Left ventricle myocardium superior (tissue), 1 donor: ENCODE measurements at regions not wholly inside any gene's neighbourhood (a gene's known extent, or its start where the extent isn't known, plus 50 kb on each side); places are given as distances from the start of the nearest gene placed in this dataset.

Source experiments
- ATAC-seq: fragments of 200-7000 bp; cut with Tn5 transposase; one replicate; pipeline ENCODE4 v1.9.1; 2020; ENCODE audit warnings: mild to moderate bottlenecking, moderate library complexity
- DNase-seq: peaks from one replicate; pipeline ENCODE4 v3.0.0-alpha.2; 2020
- intact Hi-C: fragments of 100-400 bp; cut with micrococcal nuclease; formaldehyde crosslinking; loops from one replicate; pipeline ENCODE4 v1.11.0; 2022
- donor health status: DM: no; HTN: yes; CAD: no; lungs with severe emphysema.

GRCh38 chr9:11374926-11375325 lies 762.1 kb upstream of the PTPRD start:
- intact Hi-C loops = no loop called here
- DNase-seq (no peak), ATAC-seq (no peak)

GRCh38 chr9:11402621-11403020 lies 789.8 kb upstream of the PTPRD start:
- intact Hi-C loops = no loop called here
- DNase-seq = no peak
- no peak for ATAC-seq

GRCh38 chr9:11414241-11414640 lies 801.4 kb upstream of the PTPRD start:
- no peak for DNase-seq
- intact Hi-C loops = no loop called here

GRCh38 chr9:11417782-11418181 lies 805.0 kb upstream of the PTPRD start:
- no peak for DNase-seq
- no peak for ATAC-seq
- intact Hi-C loops = no loop called here

More at GRCh38 chr9:11414241-11414640, 801.4 kb upstream of the PTPRD start:
- no peak for ATAC-seq

GRCh38 chr9:11431490-11431889 lies 818.7 kb upstream of the PTPRD start:
- ATAC-seq (no peak), DNase-seq (no peak)
- intact Hi-C loops = no loop called here

GRCh38 chr9:11432361-11432760 lies 819.6 kb upstream of the PTPRD start:
- intact Hi-C loops = no loop called here
- ATAC-seq = no peak
- DNase-seq = no peak

- DNase-seq = no peak
- ATAC-seq = no peak
- intact Hi-C loops = no loop called here
Measured at GRCh38 chr9:11443631-11444030, 830.8 kb upstream of the PTPRD start.

GRCh38 chr9:11457825-11458790 lies 845.3 kb upstream of the PTPRD start:
- intact Hi-C loops = no loop called here
- ATAC-seq = no peak
- DNase-seq = no peak

- ATAC-seq (no peak), DNase-seq (no peak)
- intact Hi-C loops = no loop called here
Measured at GRCh38 chr9:11469745-11470144, 856.9 kb upstream of the PTPRD start.

GRCh38 chr9:11471321-11471720 lies 858.5 kb upstream of the PTPRD start:
- no peak for ATAC-seq
- intact Hi-C loops = no loop called here
- DNase-seq = no peak

- no peak for DNase-seq
- no peak for ATAC-seq
- intact Hi-C loops = no loop called here
Measured at GRCh38 chr9:11500780-11501179, 888.0 kb upstream of the PTPRD start.

- DNase-seq (no peak), ATAC-seq (no peak)
- intact Hi-C loops = no loop called here
Measured at GRCh38 chr9:11506980-11507379, 894.2 kb upstream of the PTPRD start.

- intact Hi-C loops = no loop called here
- DNase-seq = no peak
- no peak for ATAC-seq
Measured at GRCh38 chr9:11537566-11537965, 924.8 kb upstream of the PTPRD start.

- intact Hi-C loops = no loop called here
- DNase-seq (no peak), ATAC-seq (no peak)
Measured at GRCh38 chr9:11542781-11543180, 930.0 kb upstream of the PTPRD start.

- intact Hi-C loops = no loop called here
- no peak for DNase-seq
- no peak for ATAC-seq
Measured at GRCh38 chr9:11546231-11546630, 933.4 kb upstream of the PTPRD start.

GRCh38 chr9:11549311-11549794 lies 936.6 kb upstream of the PTPRD start:
- DNase-seq (no peak), ATAC-seq (no peak)
- intact Hi-C loops = no loop called here

GRCh38 chr9:11551106-11551505 lies 938.3 kb upstream of the PTPRD start:
- intact Hi-C loops = no loop called here
- ATAC-seq = no peak
- DNase-seq = no peak

- ATAC-seq (no peak), DNase-seq (no peak)
- intact Hi-C loops = no loop called here
Measured at GRCh38 chr9:11558043-11558442, 945.2 kb upstream of the PTPRD start.

GRCh38 chr9:11559001-11559776 lies 946.4 kb upstream of the PTPRD start:
- ATAC-seq (no peak), DNase-seq (no peak)
- intact Hi-C loops = no loop called here

GRCh38 chr9:11577522-11577921 lies 964.7 kb upstream of the PTPRD start:
- ATAC-seq = no peak
- DNase-seq = no peak
- intact Hi-C loops = no loop called here
